Brain microvascular endothelial cell (primary cell): ENCODE measurements at regions not wholly inside any gene's neighbourhood (a gene's known extent, or its start where the extent isn't known, plus 50 kb on each side); places are given as distances from the start of the nearest gene placed in this dataset.
"Not testable (repeated sequence)": the region's sequence is repeated elsewhere in the genome, so short reads cannot be mapped to it uniquely, and the experiment has no call there.

Source experiments
- DNase-seq: peaks from one replicate; pipeline ENCODE4 v3.0.0-alpha.2; 2020
- H3K27ac ChIP-seq: fragments of 250-450 bp; sonication (Bioruptor Pico); 2 replicates; pipeline ENCODE4 v1.5.1; 2020; ENCODE audit warnings: mild to moderate bottlenecking, moderate library complexity
- H3K27me3 ChIP-seq: fragments of 250-450 bp; sonication (Bioruptor Pico); replicated peaks from 2 replicates; pipeline ENCODE4 v1.5.1; 2020; ENCODE audit warnings: mild to moderate bottlenecking
- H3K36me3 ChIP-seq: fragments of 250-450 bp; sonication (Bioruptor Pico); replicated peaks from 2 replicates; pipeline ENCODE4 v1.5.1; 2020; ENCODE audit warnings: mild to moderate bottlenecking
- H3K4me3 ChIP-seq: 2 replicates; pipeline ENCODE4 v1.5.1; 2011; ENCODE audit warnings: low read depth, mild to moderate bottlenecking, control low read depth, low read length, moderate library complexity
- in situ Hi-C: cut with HindIII; loops from 2 replicates; pipeline ENCODE4 v1.10.0; 2017; ENCODE audit warnings: low sequenced_read_pairs, low pct_ligation_motif_present
- TF ChIP-seq, protein P1 (sequence below): IDR thresholded peaks from 2 replicates; pipeline ENCODE4 v1.5.1; 2011; ENCODE audit warnings: low read depth, mild to moderate bottlenecking, moderate library complexity, low read length, control low read depth, inconsistent platforms; ENCODE audit errors: missing control alignments

DNA sequence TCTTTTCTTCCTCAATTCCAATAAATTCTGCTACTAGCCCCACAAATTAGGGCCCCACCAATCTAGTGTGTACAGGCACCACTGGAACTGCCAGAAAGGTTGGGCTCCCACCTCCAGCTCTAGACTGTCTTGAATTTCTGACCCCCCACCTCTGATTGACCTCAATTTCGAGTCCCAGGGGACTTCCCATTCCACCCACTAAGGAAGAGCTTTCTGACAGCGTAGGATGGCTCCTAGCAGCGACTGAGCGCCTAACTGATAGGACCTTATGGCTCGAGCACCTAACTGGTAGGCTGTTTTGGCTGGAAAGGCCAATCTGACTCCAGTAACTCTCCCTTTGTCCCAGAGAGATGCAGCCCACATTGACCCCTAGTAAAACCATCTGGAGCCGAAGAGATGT, 171.6 kb upstream of the ZNF184 start:
- no peak for DNase-seq
- no peaks in the 10 kb centered on the region for H3K27me3 ChIP-seq
- H3K4me3 ChIP-seq, result no peak overlapping the region
- in situ Hi-C loops, result no loop called here
- TF ChIP-seq, protein P1, sequence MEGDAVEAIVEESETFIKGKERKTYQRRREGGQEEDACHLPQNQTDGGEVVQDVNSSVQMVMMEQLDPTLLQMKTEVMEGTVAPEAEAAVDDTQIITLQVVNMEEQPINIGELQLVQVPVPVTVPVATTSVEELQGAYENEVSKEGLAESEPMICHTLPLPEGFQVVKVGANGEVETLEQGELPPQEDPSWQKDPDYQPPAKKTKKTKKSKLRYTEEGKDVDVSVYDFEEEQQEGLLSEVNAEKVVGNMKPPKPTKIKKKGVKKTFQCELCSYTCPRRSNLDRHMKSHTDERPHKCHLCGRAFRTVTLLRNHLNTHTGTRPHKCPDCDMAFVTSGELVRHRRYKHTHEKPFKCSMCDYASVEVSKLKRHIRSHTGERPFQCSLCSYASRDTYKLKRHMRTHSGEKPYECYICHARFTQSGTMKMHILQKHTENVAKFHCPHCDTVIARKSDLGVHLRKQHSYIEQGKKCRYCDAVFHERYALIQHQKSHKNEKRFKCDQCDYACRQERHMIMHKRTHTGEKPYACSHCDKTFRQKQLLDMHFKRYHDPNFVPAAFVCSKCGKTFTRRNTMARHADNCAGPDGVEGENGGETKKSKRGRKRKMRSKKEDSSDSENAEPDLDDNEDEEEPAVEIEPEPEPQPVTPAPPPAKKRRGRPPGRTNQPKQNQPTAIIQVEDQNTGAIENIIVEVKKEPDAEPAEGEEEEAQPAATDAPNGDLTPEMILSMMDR, result no peak
- no peaks in the 10 kb centered on the region for H3K36me3 ChIP-seq
- no peak overlapping the region for H3K27ac ChIP-seq

DNA sequence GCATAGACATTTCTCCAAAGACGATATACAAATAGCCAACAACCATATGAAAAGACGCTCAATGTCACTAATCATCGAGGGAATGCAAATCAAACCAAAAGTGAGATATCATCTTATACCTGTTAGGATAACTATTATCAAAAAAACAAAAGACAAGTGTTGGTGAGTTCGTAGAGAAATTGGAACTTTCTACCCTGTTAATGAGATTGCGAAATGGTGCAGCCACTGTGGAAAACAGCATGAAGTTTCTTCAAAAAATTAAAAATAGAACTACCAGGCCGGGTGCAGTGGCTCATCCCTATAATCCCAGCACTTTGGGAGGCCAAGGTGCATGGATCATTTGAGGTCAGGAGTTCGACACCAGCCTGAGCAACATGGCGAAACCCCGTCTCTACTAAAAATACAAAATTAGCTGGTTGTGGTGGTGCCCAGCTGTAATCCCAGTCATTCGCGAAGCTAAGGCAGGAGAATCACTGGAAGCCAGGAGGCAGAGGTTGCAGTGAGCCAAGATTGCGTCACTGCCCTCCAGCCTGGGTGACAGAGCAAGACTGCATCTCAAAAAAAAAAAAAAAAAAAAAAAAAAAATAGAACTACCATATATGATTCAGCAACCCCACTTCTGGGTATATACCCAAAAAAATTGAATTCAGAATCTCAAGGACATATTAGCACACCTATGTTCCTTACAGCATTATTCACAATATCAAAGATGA, 170.0 kb upstream of the ZNF184 start:
- Histone ChIP-seq H3K27me3 (no peaks in the 10 kb centered on the region), H3K4me3 (no peak overlapping the region), H3K27ac (no peak overlapping the region), H3K36me3 (no peaks in the 10 kb centered on the region)
- TF ChIP-seq, protein P1, result no peak
- DNase-seq, result no peak
- in situ Hi-C loops, result no loop called here

- H3K27ac ChIP-seq, in situ Hi-C loops, DNase-seq, H3K4me3 ChIP-seq, H3K36me3 ChIP-seq, H3K27me3 ChIP-seq: not testable (repeated sequence)
Measured at GRCh38 chr6:27635886-27636285, 163.0 kb upstream of the ZNF184 start.

GRCh38 chr6:27633221-27633688, 160.3 kb upstream of the ZNF184 start:
- DNase-seq, H3K27ac ChIP-seq, in situ Hi-C loops, H3K36me3 ChIP-seq, H3K27me3 ChIP-seq, H3K4me3 ChIP-seq: not testable (repeated sequence)

- no peaks in the 10 kb centered on the region for H3K27me3 ChIP-seq
- H3K36me3 ChIP-seq, result no peaks in the 10 kb centered on the region
- no peak for DNase-seq
- TF ChIP-seq, protein P1, result no peak
- in situ Hi-C loops, result no loop called here
- H3K27ac ChIP-seq, result no peak overlapping the region
- no peak overlapping the region for H3K4me3 ChIP-seq
Measured at GRCh38 chr6:27631609-27631916, 158.7 kb upstream of the ZNF184 start.

GRCh38 chr6:27630727-27631608, 158.1 kb upstream of the ZNF184 start:
- TF ChIP-seq, protein P1, result peak; percentile 51
- Histone ChIP-seq H3K36me3 (no peaks in the 10 kb centered on the region), H3K27me3 (no peaks in the 10 kb centered on the region), H3K4me3 (peak overlapping the region; percentile 62), H3K27ac (no peak overlapping the region)
- DNase-seq, result peak; percentile 82
- in situ Hi-C loops, result no loop called here
